ENCODE measurements at regions not wholly inside any gene's neighbourhood (a gene's known extent, or its start where the extent isn't known, plus 50 kb on each side); places are given as distances from the start of the nearest gene placed in this dataset.

DNA sequence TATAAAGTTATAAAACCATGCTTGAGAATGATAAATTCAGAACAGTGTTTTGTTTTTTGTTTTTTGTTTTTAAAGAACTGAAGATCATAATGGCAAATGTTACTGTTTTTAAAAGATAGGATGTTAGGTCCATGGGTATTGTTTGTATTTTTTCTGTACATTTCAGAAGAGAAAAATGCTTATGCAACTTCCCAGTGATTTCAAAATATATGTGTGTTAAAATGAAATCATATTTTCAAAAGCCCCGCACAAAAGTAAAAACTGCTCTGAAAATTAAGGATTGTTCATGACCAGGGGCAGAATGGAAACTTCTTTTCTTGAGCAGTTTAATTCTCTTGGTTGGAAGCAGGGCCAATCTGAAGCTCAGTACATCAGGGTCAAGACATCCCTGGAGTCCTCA, 109.2 kb upstream of the SIRPG start:
- no peak overlapping the region for H3K23ac ChIP-seq (ENCODE audit: low read depth, low read length)
- H2BK20ac ChIP-seq (ENCODE audit: low read depth, low read length) = no peak overlapping the region
- DNase-seq (no peak), ATAC-seq (ENCODE audit: low read depth) (no peak)
- H2BK5ac ChIP-seq (ENCODE audit: low read depth, low read length, poor library complexity, severe bottlenecking) = no peak overlapping the region
- H3K4me1 ChIP-seq (ENCODE audit: control insufficient read depth, insufficient read depth, low read length) = no peaks in the 10 kb centered on the region
- dilution Hi-C loops (cut with HindIII; ENCODE audit: low sequenced_read_pairs, unreplicated experiment) (no loop called here), in situ Hi-C loops (cut with MboI; ENCODE audit: low sequenced_read_pairs) (loop anchor here (10.0 to 25.0 kb wide), 2 partner anchors 408 to 696 kb away; partner anchors contain the start of gene SNRPB), intact Hi-C loops (cut with micrococcal nuclease) (no loop called here)
- H3K4me2 ChIP-seq (ENCODE audit: low read depth, low read length) = no peak overlapping the region
- no peak overlapping the region for H4K5ac ChIP-seq (ENCODE audit: low read depth, low read length)
- H3K27me3 ChIP-seq (ENCODE audit: control insufficient read depth, insufficient read depth, low read length) = no peaks in the 10 kb centered on the region
- no peak overlapping the region for H4K91ac ChIP-seq (ENCODE audit: insufficient read depth, low read depth, low read length)
- H3K27ac ChIP-seq (ENCODE audit: insufficient read depth, low read length) = no peak overlapping the region
- no peak overlapping the region for H2AK5ac ChIP-seq (ENCODE audit: low read depth, low read length)
- no peak overlapping the region for H3K4me3 ChIP-seq (ENCODE audit: insufficient read depth, low read depth, low read length)
- H4K20me1 ChIP-seq (ENCODE audit: insufficient read depth, low read length) = no peaks in the 10 kb centered on the region
- no peaks in the 10 kb centered on the region for H3K36me3 ChIP-seq (ENCODE audit: control insufficient read depth, insufficient read depth, low read length)
- H3K79me1 ChIP-seq (ENCODE audit: low read depth in 1 of 2, low read length in 2 of 2) = no peaks in the 10 kb centered on the region
- H2AFZ ChIP-seq (replicated peaks; ENCODE audit: low read length, poor library complexity) = no peak overlapping the region
- 100% methylated on average over 1 of the region's 1 CpG; no CpG with 5 or more reads in 1 of the 2 experiments for WGBS, 2 experiments (ENCODE audit: extremely low coverage in 2 of 2, insufficient read length in 1 of 2)
- H3K9me3 ChIP-seq (ENCODE audit: control insufficient read depth, insufficient read depth, low read length) = no peaks in the 10 kb centered on the region
- H3K14ac ChIP-seq (replicated peaks; ENCODE audit: low read depth, low read length) = no peak overlapping the region
- H3K56ac ChIP-seq (ENCODE audit: extremely low read depth, insufficient read depth, low read length) = no peak overlapping the region
- ChIA-PET CTCF (interaction anchor here (3.2 kb wide), 1 partner anchor 10 kb away, joined by 20 read pairs; no protein-coding TSS in a partner anchor), POLR2A (ENCODE audit: unreplicated experiment) (no interaction called here)
- H2BK120ac ChIP-seq (ENCODE audit: low read depth, low read length) = no peak overlapping the region
- no TSS peak for BruUV-seq (replicated peaks)
- TF ChIP-seq NFE2L2 (IDR thresholded peaks at IDR 0.05; ENCODE audit: low read depth, low read length) (no peak), ELK1 (IDR thresholded peaks at IDR 0.05; ENCODE audit: borderline replicate concordance, low read depth, low read length) (no peak), RAD21 (IDR thresholded peaks at IDR 0.05; ENCODE audit: low read length) (no peak), RCOR1 (IDR thresholded peaks at IDR 0.05; ENCODE audit: insufficient replicate concordance, low read length) (no peak), MAZ (IDR thresholded peaks at IDR 0.05; ENCODE audit: borderline replicate concordance, low read depth, low read length) (no peak), CHD1 (IDR thresholded peaks at IDR 0.05; ENCODE audit: low read depth, low read length) (no peak), SMC3 (IDR thresholded peaks at IDR 0.05; ENCODE audit: low read depth, low read length) (no peak), MXI1 (IDR thresholded peaks at IDR 0.05; ENCODE audit: borderline replicate concordance, low read depth, low read length) (no peak), CTCF (conservative IDR thresholded peaks at IDR 0.05; ENCODE audit: low read depth, low read length) (no peak), CEBPB (IDR thresholded peaks at IDR 0.05; ENCODE audit: low read depth, low read length) (no peak), MAFK (IDR thresholded peaks at IDR 0.05; ENCODE audit: low read depth, low read length) (no peak), POLR2A (IDR thresholded peaks at IDR 0.05; ENCODE audit: low read depth, low read length) (no peak), RFX5 (IDR thresholded peaks at IDR 0.05; ENCODE audit: low read depth, low read length) (no peak), FOS (IDR thresholded peaks at IDR 0.05; ENCODE audit: low read depth, low read length) (no peak)
- TF ChIP-seq, protein P1, sequence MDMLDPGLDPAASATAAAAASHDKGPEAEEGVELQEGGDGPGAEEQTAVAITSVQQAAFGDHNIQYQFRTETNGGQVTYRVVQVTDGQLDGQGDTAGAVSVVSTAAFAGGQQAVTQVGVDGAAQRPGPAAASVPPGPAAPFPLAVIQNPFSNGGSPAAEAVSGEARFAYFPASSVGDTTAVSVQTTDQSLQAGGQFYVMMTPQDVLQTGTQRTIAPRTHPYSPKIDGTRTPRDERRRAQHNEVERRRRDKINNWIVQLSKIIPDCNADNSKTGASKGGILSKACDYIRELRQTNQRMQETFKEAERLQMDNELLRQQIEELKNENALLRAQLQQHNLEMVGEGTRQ (IDR thresholded peaks at IDR 0.05; ENCODE audit: low read depth, low read length) = no peak
- H2BK15ac ChIP-seq (ENCODE audit: low read depth, low read length) = no peak overlapping the region
- H3K4ac ChIP-seq (ENCODE audit: low read depth, low read length) = no peak overlapping the region
- H3K9ac ChIP-seq (ENCODE audit: low read depth, low read length) = no peak overlapping the region
- H2AK9ac ChIP-seq (replicated peaks; ENCODE audit: low read depth, low read length, poor library complexity) = no peak overlapping the region
- H4K8ac ChIP-seq (ENCODE audit: low read depth in 2 of 2, low read length in 2 of 2) = no peak overlapping the region
- no peaks in the 10 kb centered on the region for H3K9me1 ChIP-seq (ENCODE audit: insufficient read depth, low read length)
- H3K18ac ChIP-seq (ENCODE audit: low read depth, low read length) = no peak overlapping the region

Data from IMR-90 (cell line).